HEK293 (cell line): ENCODE measurements at regions not wholly inside any gene's neighbourhood (a gene's known extent, or its start where the extent isn't known, plus 50 kb on each side); places are given as distances from the start of the nearest gene placed in this dataset.

Experiments used
- CTCF ChIA-PET: fragments of 350-600 bp; formaldehyde crosslinking; extraction: SDS; loops from one replicate; lab custom pipeline; 2021; ENCODE audit warnings: antibody characterized with exemption; lab: Yijun Ruan, JAX
- POLR2A ChIA-PET: fragments of 300-600 bp; formaldehyde crosslinking; extraction: SDS; loops from one replicate; lab custom pipeline; 2020; ENCODE audit warnings: antibody characterized with exemption, inconsistent platforms; lab: Yijun Ruan, JAX
- H3K27ac ChIP-seq: fragments of 200-500 bp; sonication (Bioruptor generic); 2 replicates; pipeline ENCODE4 v1.5.1; 2014; ENCODE audit warnings: low read depth, low read length, control low read depth, inconsistent platforms; ENCODE audit errors: extremely low read depth
- H3K36me3 ChIP-seq, 2 experiments: fragments of 200-500 bp in 1 of 2; sonication (Bioruptor generic) in 1 of 2; 1 replicate in 1 of 2; 2 replicates in 1 of 2; pipeline ENCODE4 v1.5.1; 2014 to 2017; ENCODE audit warnings: inconsistent platforms in 2 of 2, low read length in 2 of 2; ENCODE audit not compliant: control insufficient read depth in 2 of 2, insufficient read depth in 1 of 2
- H3K4me1 ChIP-seq: fragments of 200-500 bp; sonication (Bioruptor generic); 2 replicates; pipeline ENCODE4 v1.5.1; 2014; ENCODE audit warnings: mild to moderate bottlenecking, low read length, inconsistent platforms; ENCODE audit not compliant: control insufficient read depth, insufficient read depth
- H3K4me3 ChIP-seq: 2 replicates; pipeline ENCODE4 v1.5.1; 2011; ENCODE audit warnings: low read depth, mild to moderate bottlenecking, control low read depth, low read length, moderate library complexity
- H3K9me3 ChIP-seq: fragments of 200-500 bp; sonication (Bioruptor generic); 2 replicates; pipeline ENCODE4 v1.5.1; 2014; ENCODE audit warnings: low read depth, low read length, inconsistent platforms; ENCODE audit not compliant: control insufficient read depth, insufficient read depth
- GLIS2 ChIP-seq: fragments of 450-650 bp; formaldehyde crosslinking; IDR thresholded peaks from 2 replicates; pipeline ENCODE4 v1.5.1; 2016; ENCODE audit warnings: missing biosample characterization, missing genetic modification characterization
- HOXA7 ChIP-seq: sonication (generic); formaldehyde crosslinking; IDR thresholded peaks from 2 replicates; pipeline ENCODE4 v1.8.1; 2022; ENCODE audit warnings: missing genetic modification reagents, borderline replicate concordance
- KLF8 ChIP-seq: fragments of 450-650 bp; formaldehyde crosslinking; IDR thresholded peaks from 2 replicates; pipeline ENCODE4 v1.5.1; 2016; ENCODE audit warnings: missing biosample characterization, missing genetic modification characterization
- KLF9 ChIP-seq: fragments of 450-650 bp; formaldehyde crosslinking; IDR thresholded peaks from 2 replicates; pipeline ENCODE4 v1.5.1; 2016; ENCODE audit warnings: missing biosample characterization, missing genetic modification characterization, low read depth
- MEIS1 ChIP-seq: sonication (generic); formaldehyde crosslinking; IDR thresholded peaks from 2 replicates; pipeline ENCODE4 v1.8.1; 2022; ENCODE audit warnings: missing genetic modification reagents, mild to moderate bottlenecking, borderline replicate concordance
- PRDM10 ChIP-seq: fragments of 450-650 bp; formaldehyde crosslinking; IDR thresholded peaks from 2 replicates; pipeline ENCODE4 v1.5.1; 2016; ENCODE audit warnings: missing biosample characterization, missing genetic modification characterization
- PRDM6 ChIP-seq: fragments of 450-650 bp; formaldehyde crosslinking; IDR thresholded peaks from 2 replicates; pipeline ENCODE4 v1.5.1; 2017; ENCODE audit warnings: missing biosample characterization, missing genetic modification characterization
- REST ChIP-seq: fragments of 450-650 bp; formaldehyde crosslinking; IDR thresholded peaks from 2 replicates; pipeline ENCODE4 v1.5.1; 2016; ENCODE audit warnings: missing biosample characterization, missing genetic modification characterization
- SP3 ChIP-seq: fragments of 450-650 bp; formaldehyde crosslinking; IDR thresholded peaks from 2 replicates; pipeline ENCODE4 v1.5.1; 2016; ENCODE audit warnings: missing biosample characterization, missing genetic modification characterization
- TRIM28 ChIP-seq: IDR thresholded peaks from 2 replicates; pipeline ENCODE4 v1.6.1; 2011; ENCODE audit warnings: low read length, control low read depth, borderline replicate concordance
- YY2 ChIP-seq: fragments of 450-650 bp; formaldehyde crosslinking; IDR thresholded peaks from 2 replicates; pipeline ENCODE4 v1.5.1; 2016; ENCODE audit warnings: missing biosample characterization, missing genetic modification characterization
- ZBTB17 ChIP-seq: fragments of 450-650 bp; formaldehyde crosslinking; IDR thresholded peaks from 2 replicates; pipeline ENCODE4 v1.5.1; 2016; ENCODE audit warnings: missing biosample characterization, missing genetic modification characterization
- ZBTB26 ChIP-seq: fragments of 450-650 bp; formaldehyde crosslinking; optimal IDR thresholded peaks from 2 replicates; pipeline ENCODE3; 2016; ENCODE audit warnings: missing biosample characterization, mild to moderate bottlenecking, missing genetic modification characterization
- ZBTB8A ChIP-seq: fragments of 450-650 bp; formaldehyde crosslinking; IDR thresholded peaks from 2 replicates; pipeline ENCODE4 v1.5.1; 2016; ENCODE audit warnings: missing biosample characterization, missing genetic modification characterization
- ZNF146 ChIP-seq: fragments of 450-650 bp; formaldehyde crosslinking; IDR thresholded peaks from 2 replicates; pipeline ENCODE4 v1.5.1; 2016; ENCODE audit warnings: missing biosample characterization, missing genetic modification characterization
- ZNF16 ChIP-seq: fragments of 450-650 bp; formaldehyde crosslinking; IDR thresholded peaks from 2 replicates; pipeline ENCODE4 v1.5.1; 2016; ENCODE audit warnings: low read depth, missing biosample characterization, missing genetic modification characterization
- ZNF2 ChIP-seq: fragments of 450-650 bp; formaldehyde crosslinking; IDR thresholded peaks from 2 replicates; pipeline ENCODE4 v1.5.1; 2016; ENCODE audit warnings: missing biosample characterization, missing genetic modification characterization
- ZNF23 ChIP-seq: fragments of 450-650 bp; formaldehyde crosslinking; IDR thresholded peaks from 2 replicates; pipeline ENCODE4 v1.5.1; 2016; ENCODE audit warnings: missing biosample characterization, missing genetic modification characterization, borderline replicate concordance
- ZNF37A ChIP-seq: fragments of 450-650 bp; IDR thresholded peaks from 2 replicates; pipeline ENCODE4 v1.5.1; 2018; ENCODE audit warnings: missing biosample characterization, missing genetic modification characterization
- ZNF423 ChIP-seq: fragments of 450-650 bp; formaldehyde crosslinking; IDR thresholded peaks from 2 replicates; pipeline ENCODE4 v1.5.1; 2016; ENCODE audit warnings: missing biosample characterization, missing genetic modification characterization
- ZNF48 ChIP-seq: fragments of 450-650 bp; formaldehyde crosslinking; IDR thresholded peaks from 2 replicates; pipeline ENCODE4 v1.5.1; 2016; ENCODE audit warnings: missing biosample characterization, missing genetic modification characterization
- ZNF549 ChIP-seq: fragments of 450-650 bp; IDR thresholded peaks from 2 replicates; pipeline ENCODE4 v1.5.1; 2018; ENCODE audit warnings: missing biosample characterization, missing genetic modification characterization, mild to moderate bottlenecking, inconsistent platforms, moderate library complexity
- ZNF558 ChIP-seq: fragments of 450-650 bp; formaldehyde crosslinking; IDR thresholded peaks from 2 replicates; pipeline ENCODE4 v1.5.1; 2016; ENCODE audit warnings: missing biosample characterization, missing genetic modification characterization
- ZNF610 ChIP-seq: fragments of 450-650 bp; formaldehyde crosslinking; IDR thresholded peaks from 2 replicates; pipeline ENCODE4 v1.5.1; 2016; ENCODE audit warnings: missing biosample characterization, missing genetic modification characterization, borderline replicate concordance
- ZNF624 ChIP-seq: fragments of 450-650 bp; formaldehyde crosslinking; IDR thresholded peaks from 2 replicates; pipeline ENCODE4 v1.5.1; 2017; ENCODE audit warnings: missing biosample characterization, missing genetic modification characterization
- ZNF639 ChIP-seq: fragments of 450-650 bp; formaldehyde crosslinking; IDR thresholded peaks from 2 replicates; pipeline ENCODE4 v1.5.1; 2016; ENCODE audit warnings: missing biosample characterization, missing genetic modification characterization
- ZNF664 ChIP-seq: fragments of 450-650 bp; formaldehyde crosslinking; IDR thresholded peaks from 2 replicates; pipeline ENCODE4 v1.5.1; 2016; ENCODE audit warnings: missing biosample characterization, missing genetic modification characterization
- ZNF785 ChIP-seq: fragments of 450-650 bp; formaldehyde crosslinking; IDR thresholded peaks from 2 replicates; pipeline ENCODE4 v1.5.1; 2016; ENCODE audit warnings: missing biosample characterization, missing genetic modification characterization
- ZNF830 ChIP-seq: fragments of 450-650 bp; IDR thresholded peaks from 2 replicates; pipeline ENCODE4 v1.5.0; 2018; ENCODE audit warnings: missing biosample characterization, missing genetic modification characterization, low read depth, mild to moderate bottlenecking, moderate library complexity

- no peak for TF ChIP-seq REST (tag by site-specific recombination)
- TF ChIP-seq ZBTB17 = no peak
- no peak for TF ChIP-seq ZNF830 (tag by site-specific recombination)
- TF ChIP-seq TRIM28 = no peak
- TF ChIP-seq ZBTB8A (tag by site-specific recombination) = no peak
- no peak for TF ChIP-seq GLIS2 (tag by site-specific recombination)
- TF ChIP-seq ZNF785 (tag by site-specific recombination) = no peak
- TF ChIP-seq ZNF664 (tag by site-specific recombination) = no peak
- TF ChIP-seq ZNF558 = no peak
- no peak for TF ChIP-seq ZBTB26 (tag by site-specific recombination)
- TF ChIP-seq SP3 (tag by site-specific recombination) = no peak
- no peak for TF ChIP-seq PRDM10 (tag by site-specific recombination)
- TF ChIP-seq ZNF37A (tag by site-specific recombination) = no peak
Observed at GRCh38 chr1:189627427-189627826, 850.2 kb downstream of the BRINP3 start (continued).

GRCh38 chr1:189628857-189629256 is 848.8 kb downstream of the BRINP3 start:
- ChIA-PET POLR2A (no interaction called here), CTCF (no interaction called here)
- Histone ChIP-seq H3K27ac (no peak overlapping the region), H3K4me1 (no peaks in the 10 kb centered on the region), H3K36me3 (no peaks in the 10 kb centered on the region), H3K9me3 (no peaks in the 10 kb centered on the region), H3K4me3 (no peak overlapping the region)
- TF ChIP-seq KLF8 = no peak
- no peak for TF ChIP-seq ZNF48
- TF ChIP-seq ZNF23 (tag by site-specific recombination) = no peak
- no peak for TF ChIP-seq ZNF146
- TF ChIP-seq YY2 (tag by site-specific recombination) = no peak
- no peak for TF ChIP-seq MEIS1 (CRISPR knock-in tag)
- no peak for TF ChIP-seq ZNF2
- no peak for TF ChIP-seq ZNF16 (tag by site-specific recombination)
- no peak for TF ChIP-seq ZNF423
- TF ChIP-seq ZNF639 (tag by site-specific recombination) = no peak
- no peak for TF ChIP-seq ZNF624
- no peak for TF ChIP-seq ZNF610 (tag by site-specific recombination)
- no peak for TF ChIP-seq ZNF558
- no peak for TF ChIP-seq ZNF549
- TF ChIP-seq PRDM6 (tag by site-specific recombination) = no peak
- TF ChIP-seq HOXA7 (CRISPR knock-in tag) = no peak
- TF ChIP-seq ZNF830 (tag by site-specific recombination) = no peak
- TF ChIP-seq KLF9 (tag by site-specific recombination) = no peak
